Right lobe of liver (tissue), 4 donors: ENCODE measurements at regions not wholly inside any gene's neighbourhood (a gene's known extent, or its start where the extent isn't known, plus 50 kb on each side); places are given as distances from the start of the nearest gene placed in this dataset.

Experiments
- CTCF ChIP-seq, 4 donors: fragments of 200-600 bp in 3 of 4; fragments of 450-650 bp in 1 of 4; IDR thresholded peaks; one replicate each; pipeline versions ENCODE4 v1.5.1 to v1.8.0; 2016 to 2022; ENCODE audit warnings: antibody characterized with exemption in 4 of 4, mild to moderate bottlenecking in 2 of 4
- POLR2A ChIP-seq: fragments of 450-650 bp; IDR thresholded peaks from one replicate; pipeline ENCODE4 v1.6.1; 2017; ENCODE audit warnings: antibody characterized with exemption, mild to moderate bottlenecking
- donor health status: DM: no; HTN: no; CAD: no.
- donor health status: DM: no; HTN: no; CAD: no.
- donor health status: DM: no; HTN: yes; CAD: no.

- TF ChIP-seq CTCF (IDR thresholded peaks at IDR 0.05), result no peak
- no peak for TF ChIP-seq POLR2A
These were observed 102.5 kb downstream of the SPRY4 start for GRCh38 chr5:142222225-142222865.
